ENCODE measurements at regions not wholly inside any gene's neighbourhood (a gene's known extent, or its start where the extent isn't known, plus 50 kb on each side); places are given as distances from the start of the nearest gene placed in this dataset.
A peak's percentile ranks its signal among the peaks of the same experiment; 100 is the strongest.

DNA sequence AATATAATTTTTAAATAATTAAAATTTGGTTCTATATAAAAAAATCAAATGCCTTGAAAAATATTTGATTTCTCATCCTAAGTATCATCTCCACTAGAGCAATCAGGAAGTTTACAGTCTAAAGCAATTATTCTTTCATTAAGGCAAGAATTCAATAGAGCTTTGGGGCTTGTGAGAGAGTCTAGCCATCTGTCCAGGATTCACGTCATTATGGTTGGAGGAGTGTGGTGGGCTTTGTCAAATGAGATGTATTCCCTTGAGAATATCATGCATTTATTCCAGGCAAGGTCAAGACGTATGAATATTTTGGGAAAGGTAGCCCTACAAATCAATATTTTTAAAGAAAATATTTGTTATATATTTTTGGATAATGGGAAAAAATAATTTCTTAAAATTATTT, 132.4 kb downstream of the ELOVL4 start:
- Histone ChIP-seq H3K36me3 (replicated peaks in 1 of 2; ENCODE audit: control insufficient read depth in 2 of 2, insufficient read depth in 2 of 2, low read length in 2 of 2) (no peaks in the 10 kb centered on the region), H3K23ac (ENCODE audit: low read depth, low read length, poor library complexity) (no peak overlapping the region), H2BK5ac (ENCODE audit: low read length) (no peak overlapping the region), H4K8ac (ENCODE audit: low read depth, low read length) (no peak overlapping the region), H3K14ac (ENCODE audit: low read length) (no peak overlapping the region), H2BK12ac (ENCODE audit: low read length) (no peak overlapping the region), H2BK15ac (ENCODE audit: low read length) (no peak overlapping the region), H3K4ac (ENCODE audit: low read length) (no peak overlapping the region), H4K91ac (ENCODE audit: low read depth, low read length, poor library complexity) (no peak overlapping the region), H2AK5ac (ENCODE audit: low read depth, low read length) (no peak overlapping the region), H3K4me1 (ENCODE audit: control insufficient read depth in 2 of 2, insufficient read depth in 1 of 2, low read depth in 1 of 2, low read length in 2 of 2) (peaks cover 11 to 14% of the 10 kb centered on the region in 2 donors), H3K27me3 (ENCODE audit: control insufficient read depth in 3 of 3, insufficient read depth in 3 of 3, low read depth in 1 of 3, low read length in 3 of 3) (peaks cover 0 to 3% (median 0%) of the 10 kb centered on the region in 3 experiments), H2BK120ac (ENCODE audit: low read depth, low read length) (no peak overlapping the region), H3K4me3 (ENCODE audit: low read length in 2 of 2) (no peak overlapping the region), H2AFZ (ENCODE audit: low read length) (no peak overlapping the region), H3K79me1 (ENCODE audit: low read depth, low read length) (no peaks in the 10 kb centered on the region), H3K18ac (ENCODE audit: low read length) (no peak overlapping the region), H3K4me2 (ENCODE audit: insufficient read depth, low read length, poor library complexity, severe bottlenecking) (no peak overlapping the region), H3K9ac (ENCODE audit: low read depth, low read length, poor library complexity) (no peak overlapping the region), H3K9me3 (replicated peaks in 1 of 2; ENCODE audit: control insufficient read depth in 2 of 2, insufficient read depth in 1 of 2, low read depth in 1 of 2, low read length in 2 of 2) (peaks cover 0 to 2% of the 10 kb centered on the region in 2 donors), H3K27ac (replicated peaks; ENCODE audit: low read length) (no peak overlapping the region)
- no peak for DNase-seq (ENCODE audit: low spot score)
- WGBS, 2 donors (ENCODE audit: extremely low coverage in 2 of 2, insufficient read length in 2 of 2, insufficient replicate concordance in 1 of 2) = no CpG with 5 or more reads among the region's 2 CpGs

DNA sequence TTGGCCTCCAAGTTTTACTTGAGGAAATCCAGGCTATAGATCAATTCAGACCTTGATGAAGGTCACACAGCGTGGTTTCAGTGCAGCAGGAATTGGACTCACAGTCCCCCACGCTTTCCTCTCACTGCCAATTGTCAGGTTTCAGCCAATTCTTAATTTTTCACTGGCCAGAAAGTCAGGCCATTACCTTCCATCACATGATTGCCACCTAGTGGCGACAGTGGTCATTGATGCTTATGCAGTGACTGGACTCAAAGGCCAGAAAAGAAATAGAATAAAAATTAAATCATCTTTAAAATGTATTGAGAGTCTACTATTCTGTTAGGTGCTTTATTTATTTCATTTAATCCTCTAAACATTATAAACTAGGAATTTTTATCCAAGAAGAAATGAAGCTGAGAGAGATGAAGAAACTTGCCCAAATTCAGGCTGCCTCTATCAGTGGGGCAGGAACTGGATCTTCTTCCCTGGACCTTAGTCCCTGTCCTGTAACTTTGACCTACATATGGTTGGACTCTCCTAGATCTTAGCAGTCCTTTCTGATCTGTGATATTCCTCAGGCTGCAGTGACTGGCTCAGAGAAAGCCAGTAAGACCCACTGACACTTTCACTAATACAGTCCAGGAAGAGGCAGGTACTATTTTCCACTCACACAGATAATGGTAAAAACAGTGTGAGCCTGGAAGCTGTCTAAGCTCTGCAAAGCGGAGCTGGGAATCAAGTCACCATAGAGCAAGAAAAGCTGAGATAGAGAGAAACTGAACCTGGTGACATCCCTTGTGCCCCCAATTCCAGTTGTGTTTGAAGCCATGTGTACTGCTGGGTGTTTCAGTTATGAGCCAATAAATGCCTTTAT, 133.3 kb downstream of the ELOVL4 start:
- H4K91ac ChIP-seq (ENCODE audit: low read depth, low read length, poor library complexity) = no peak overlapping the region
- no peak overlapping the region for H2AFZ ChIP-seq (ENCODE audit: low read length)
- H3K4me3 ChIP-seq (ENCODE audit: low read length in 2 of 2) = no peak overlapping the region
- peak overlapping the region; percentile 13 for H3K27ac ChIP-seq (replicated peaks; ENCODE audit: low read length)
- no peak overlapping the region for H3K18ac ChIP-seq (ENCODE audit: low read length)
- H2BK120ac ChIP-seq (ENCODE audit: low read depth, low read length) = no peak overlapping the region
- no peaks in the 10 kb centered on the region for H3K79me1 ChIP-seq (ENCODE audit: low read depth, low read length)
- peaks cover 0 to 2% of the 10 kb centered on the region in 2 donors for H3K9me3 ChIP-seq (replicated peaks in 1 of 2; ENCODE audit: control insufficient read depth in 2 of 2, insufficient read depth in 1 of 2, low read depth in 1 of 2, low read length in 2 of 2)
- H2BK12ac ChIP-seq (ENCODE audit: low read length) = no peak overlapping the region
- no peak overlapping the region for H4K8ac ChIP-seq (ENCODE audit: low read depth, low read length)
- H3K4me2 ChIP-seq (ENCODE audit: insufficient read depth, low read length, poor library complexity, severe bottlenecking) = no peak overlapping the region
- H2BK5ac ChIP-seq (ENCODE audit: low read length) = no peak overlapping the region
- H3K36me3 ChIP-seq (replicated peaks in 1 of 2; ENCODE audit: control insufficient read depth in 2 of 2, insufficient read depth in 2 of 2, low read length in 2 of 2) = no peaks in the 10 kb centered on the region
- peaks cover 0 to 2% (median 0%) of the 10 kb centered on the region in 3 experiments for H3K27me3 ChIP-seq (ENCODE audit: control insufficient read depth in 3 of 3, insufficient read depth in 3 of 3, low read depth in 1 of 3, low read length in 3 of 3)
- H2AK5ac ChIP-seq (ENCODE audit: low read depth, low read length) = no peak overlapping the region
- H3K9ac ChIP-seq (ENCODE audit: low read depth, low read length, poor library complexity) = no peak overlapping the region
- no peak overlapping the region for H2BK15ac ChIP-seq (ENCODE audit: low read length)
- no peak overlapping the region for H3K14ac ChIP-seq (ENCODE audit: low read length)
- H3K4me1 ChIP-seq (ENCODE audit: control insufficient read depth in 2 of 2, insufficient read depth in 1 of 2, low read depth in 1 of 2, low read length in 2 of 2) = peaks cover 11 to 18% of the 10 kb centered on the region in 2 donors
- peak; percentile 75 for DNase-seq (ENCODE audit: low spot score)
- no CpG with 5 or more reads among the region's 4 CpGs for WGBS, 2 donors (ENCODE audit: extremely low coverage in 2 of 2, insufficient read length in 2 of 2, insufficient replicate concordance in 1 of 2)
- no peak overlapping the region for H3K23ac ChIP-seq (ENCODE audit: low read depth, low read length, poor library complexity)
- H3K4ac ChIP-seq (ENCODE audit: low read length) = no peak overlapping the region

DNA sequence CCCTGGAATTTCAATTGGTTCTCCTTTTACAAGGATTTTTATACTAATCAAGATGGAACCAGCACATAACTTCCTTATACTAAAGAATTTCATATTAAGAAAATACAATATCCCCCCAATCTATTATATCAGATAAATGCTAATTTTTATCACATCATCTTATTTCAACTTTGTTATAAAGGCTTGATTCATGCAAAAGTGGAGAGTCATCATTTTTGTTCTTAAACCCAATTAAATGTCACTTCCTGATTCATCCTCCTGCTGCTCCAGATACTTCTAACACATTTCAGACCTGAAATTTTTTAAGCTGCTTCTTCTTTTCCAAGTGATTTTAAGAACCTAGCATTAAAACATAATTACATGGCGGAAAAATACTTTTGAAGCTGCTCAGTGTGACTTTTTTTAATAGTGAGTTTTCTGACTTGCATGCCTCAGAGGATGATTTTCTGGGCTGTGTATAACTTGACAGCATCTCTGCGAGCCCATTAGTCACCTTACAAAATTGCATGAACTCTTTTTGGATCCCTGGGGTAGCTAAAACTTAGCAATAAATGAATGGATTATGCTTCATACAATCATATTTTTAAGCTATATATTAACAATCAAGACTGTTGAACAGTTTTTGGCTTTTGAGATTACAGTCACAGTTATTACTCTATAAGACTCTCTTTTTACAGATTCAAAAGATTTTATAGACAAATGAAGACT, 134.1 kb downstream of the ELOVL4 start:
- Histone ChIP-seq H3K9me3 (replicated peaks in 1 of 2; ENCODE audit: control insufficient read depth in 2 of 2, insufficient read depth in 1 of 2, low read depth in 1 of 2, low read length in 2 of 2) (no peaks in the 10 kb centered on the region), H2BK5ac (ENCODE audit: low read length) (no peak overlapping the region)
- no CpG with 5 or more reads among the region's 2 CpGs for WGBS, 2 donors (ENCODE audit: extremely low coverage in 2 of 2, insufficient read length in 2 of 2, insufficient replicate concordance in 1 of 2)

DNA sequence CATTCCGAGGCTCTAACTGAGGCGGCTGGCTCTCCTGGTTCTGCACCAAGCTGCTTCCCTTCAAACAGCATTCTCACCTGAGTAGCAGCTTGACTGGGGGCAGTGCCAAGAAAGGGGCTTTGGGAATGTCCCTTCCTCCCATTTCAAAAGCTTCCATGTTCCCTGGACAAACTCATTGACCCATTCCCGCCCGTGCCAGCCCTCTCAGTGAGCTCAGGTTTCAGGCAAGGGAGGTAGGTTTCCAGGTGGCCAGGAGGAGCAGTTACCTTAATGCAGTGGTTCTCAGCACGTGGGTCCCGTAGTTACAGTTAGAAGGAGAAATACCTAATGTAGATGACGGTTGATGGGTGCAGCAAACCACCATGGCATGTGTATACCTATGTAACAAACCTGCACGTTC, 135.2 kb downstream of the ELOVL4 start:
- H3K9me3 ChIP-seq (replicated peaks in 1 of 2; ENCODE audit: control insufficient read depth in 2 of 2, insufficient read depth in 1 of 2, low read depth in 1 of 2, low read length in 2 of 2) = no peaks in the 10 kb centered on the region
- H3K79me1 ChIP-seq (ENCODE audit: low read depth, low read length) = no peaks in the 10 kb centered on the region
- WGBS, 2 donors (ENCODE audit: extremely low coverage in 2 of 2, insufficient read length in 2 of 2, insufficient replicate concordance in 1 of 2) = no CpG with 5 or more reads among the region's 8 CpGs
- H3K4ac ChIP-seq (ENCODE audit: low read length) = no peak overlapping the region
- no peak overlapping the region for H2BK15ac ChIP-seq (ENCODE audit: low read length)
- H2BK5ac ChIP-seq (ENCODE audit: low read length) = no peak overlapping the region
- DNase-seq (ENCODE audit: low spot score) = no peak
- peaks cover 0 to 7% (median 0%) of the 10 kb centered on the region in 3 experiments for H3K27me3 ChIP-seq (ENCODE audit: control insufficient read depth in 3 of 3, insufficient read depth in 3 of 3, low read depth in 1 of 3, low read length in 3 of 3)
- no peak overlapping the region for H4K91ac ChIP-seq (ENCODE audit: low read depth, low read length, poor library complexity)
- peak overlapping the region; percentile 47 for H2BK120ac ChIP-seq (ENCODE audit: low read depth, low read length)
- peak overlapping the region; percentile 73 for H3K27ac ChIP-seq (replicated peaks; ENCODE audit: low read length)
- H3K4me2 ChIP-seq (ENCODE audit: insufficient read depth, low read length, poor library complexity, severe bottlenecking) = no peak overlapping the region
- H3K4me3 ChIP-seq (ENCODE audit: low read length in 2 of 2) = no peak overlapping the region
- H3K14ac ChIP-seq (ENCODE audit: low read length) = no peak overlapping the region
- H3K18ac ChIP-seq (ENCODE audit: low read length) = peak overlapping the region; percentile 68
- no peak overlapping the region for H3K23ac ChIP-seq (ENCODE audit: low read depth, low read length, poor library complexity)
- no peak overlapping the region for H2AK5ac ChIP-seq (ENCODE audit: low read depth, low read length)
- no peaks in the 10 kb centered on the region for H3K36me3 ChIP-seq (replicated peaks in 1 of 2; ENCODE audit: control insufficient read depth in 2 of 2, insufficient read depth in 2 of 2, low read length in 2 of 2)
- H3K9ac ChIP-seq (ENCODE audit: low read depth, low read length, poor library complexity) = no peak overlapping the region
- no peak overlapping the region for H4K8ac ChIP-seq (ENCODE audit: low read depth, low read length)
- peak overlapping the region; percentile 33 for H2BK12ac ChIP-seq (ENCODE audit: low read length)
- peaks cover 18 to 21% of the 10 kb centered on the region in 2 donors for H3K4me1 ChIP-seq (ENCODE audit: control insufficient read depth in 2 of 2, insufficient read depth in 1 of 2, low read depth in 1 of 2, low read length in 2 of 2)
- H2AFZ ChIP-seq (ENCODE audit: low read length) = no peak overlapping the region

More for the DNA sequence above, 134.1 kb downstream of the ELOVL4 start:
- Histone ChIP-seq H3K4ac (ENCODE audit: low read length) (no peak overlapping the region), H4K8ac (ENCODE audit: low read depth, low read length) (no peak overlapping the region), H3K36me3 (replicated peaks in 1 of 2; ENCODE audit: control insufficient read depth in 2 of 2, insufficient read depth in 2 of 2, low read length in 2 of 2) (no peaks in the 10 kb centered on the region), H3K4me3 (ENCODE audit: low read length in 2 of 2) (no peak overlapping the region), H3K27ac (replicated peaks; ENCODE audit: low read length) (peak overlapping the region; percentile 49), H3K4me2 (ENCODE audit: insufficient read depth, low read length, poor library complexity, severe bottlenecking) (no peak overlapping the region), H4K91ac (ENCODE audit: low read depth, low read length, poor library complexity) (no peak overlapping the region), H2AK5ac (ENCODE audit: low read depth, low read length) (no peak overlapping the region), H2BK12ac (ENCODE audit: low read length) (no peak overlapping the region), H3K14ac (ENCODE audit: low read length) (no peak overlapping the region), H2BK120ac (ENCODE audit: low read depth, low read length) (no peak overlapping the region), H3K27me3 (ENCODE audit: control insufficient read depth in 3 of 3, insufficient read depth in 3 of 3, low read depth in 1 of 3, low read length in 3 of 3) (peaks cover 0 to 3% (median 0%) of the 10 kb centered on the region in 3 experiments), H3K18ac (ENCODE audit: low read length) (no peak overlapping the region), H3K23ac (ENCODE audit: low read depth, low read length, poor library complexity) (no peak overlapping the region), H2BK15ac (ENCODE audit: low read length) (no peak overlapping the region), H3K4me1 (ENCODE audit: control insufficient read depth in 2 of 2, insufficient read depth in 1 of 2, low read depth in 1 of 2, low read length in 2 of 2) (peaks cover 14 to 21% of the 10 kb centered on the region in 2 donors), H2AFZ (ENCODE audit: low read length) (no peak overlapping the region), H3K9ac (ENCODE audit: low read depth, low read length, poor library complexity) (no peak overlapping the region), H3K79me1 (ENCODE audit: low read depth, low read length) (no peaks in the 10 kb centered on the region)
- DNase-seq (ENCODE audit: low spot score) = no peak
